ENCODE measurements at regions not wholly inside any gene's neighbourhood (a gene's known extent, or its start where the extent isn't known, plus 50 kb on each side); places are given as distances from the start of the nearest gene placed in this dataset.
"Not testable (repeated sequence)": the region's sequence is repeated elsewhere in the genome, so short reads cannot be mapped to it uniquely, and the experiment has no call there.

GRCh38 chr2:163086940-163087339 lies 248.4 kb upstream of the KCNH7 start:
- H3K9me3 Mint-ChIP-seq = peaks cover 9% of the 10 kb centered on the region
- no peak for DNase-seq (ENCODE audit: low read depth, low spot score)
- TF ChIP-seq CTCF (conservative IDR thresholded peaks at IDR 0.05) = no peak
- H3K4me1 Mint-ChIP-seq = peaks cover 6% of the 10 kb centered on the region
- peaks cover 11% of the 10 kb centered on the region for H3K36me3 Mint-ChIP-seq (ENCODE audit: low read depth)
- no peak overlapping the region for H3K27ac Mint-ChIP-seq (ENCODE audit: unreplicated experiment)
- H3K27me3 Mint-ChIP-seq (ENCODE audit: low read depth) = no peaks in the 10 kb centered on the region
- H3K4me3 Mint-ChIP-seq = no peak overlapping the region

- H3K9me3 Mint-ChIP-seq = peaks cover 12% of the 10 kb centered on the region
- H3K4me1 Mint-ChIP-seq; H3K4me3 Mint-ChIP-seq; H3K27me3 Mint-ChIP-seq (ENCODE audit: low read depth); H3K27ac Mint-ChIP-seq (ENCODE audit: unreplicated experiment); DNase-seq (ENCODE audit: low read depth, low spot score): not testable (repeated sequence)
- H3K36me3 Mint-ChIP-seq (ENCODE audit: low read depth) = peaks cover 11% of the 10 kb centered on the region
Measured at GRCh38 chr2:163085366-163086024, 246.9 kb upstream of the KCNH7 start.

GRCh38 chr2:163081754-163082153 lies 243.2 kb upstream of the KCNH7 start:
- peaks cover 15% of the 10 kb centered on the region for H3K36me3 Mint-ChIP-seq (ENCODE audit: low read depth)
- peaks cover 19% of the 10 kb centered on the region for H3K4me1 Mint-ChIP-seq
- no peak overlapping the region for H3K27ac Mint-ChIP-seq (ENCODE audit: unreplicated experiment)
- H3K9me3 Mint-ChIP-seq = peaks cover 20% of the 10 kb centered on the region
- DNase-seq (ENCODE audit: low read depth, low spot score) = no peak
- TF ChIP-seq CTCF (conservative IDR thresholded peaks at IDR 0.05) = no peak
- no peaks in the 10 kb centered on the region for H3K27me3 Mint-ChIP-seq (ENCODE audit: low read depth)
- H3K4me3 Mint-ChIP-seq = no peak overlapping the region

- Mint-ChIP-seq H3K27me3 (ENCODE audit: low read depth) (no peaks in the 10 kb centered on the region), H3K27ac (ENCODE audit: unreplicated experiment) (no peak overlapping the region), H3K9me3 (peaks cover 16% of the 10 kb centered on the region), H3K4me3 (no peak overlapping the region), H3K4me1 (peaks cover 15% of the 10 kb centered on the region), H3K36me3 (ENCODE audit: low read depth) (peaks cover 4% of the 10 kb centered on the region)
- no peak for TF ChIP-seq CTCF (conservative IDR thresholded peaks at IDR 0.05)
- DNase-seq (ENCODE audit: low read depth, low spot score) = no peak
Measured at GRCh38 chr2:163077241-163077640, 238.7 kb upstream of the KCNH7 start.

GRCh38 chr2:163066085-163066484 lies 227.5 kb upstream of the KCNH7 start:
- H3K27me3 Mint-ChIP-seq (ENCODE audit: low read depth) = no peaks in the 10 kb centered on the region
- no peak for DNase-seq (ENCODE audit: low read depth, low spot score)
- H3K27ac Mint-ChIP-seq (ENCODE audit: unreplicated experiment) = no peak overlapping the region
- no peak overlapping the region for H3K4me3 Mint-ChIP-seq
- no peaks in the 10 kb centered on the region for H3K4me1 Mint-ChIP-seq
- peaks cover 8% of the 10 kb centered on the region for H3K9me3 Mint-ChIP-seq
- peaks cover 2% of the 10 kb centered on the region for H3K36me3 Mint-ChIP-seq (ENCODE audit: low read depth)
- no peak for TF ChIP-seq CTCF (conservative IDR thresholded peaks at IDR 0.05)

- Mint-ChIP-seq H3K9me3 (peaks cover 4% of the 10 kb centered on the region), H3K4me1 (no peaks in the 10 kb centered on the region), H3K27me3 (ENCODE audit: low read depth) (no peaks in the 10 kb centered on the region), H3K4me3 (no peak overlapping the region), H3K36me3 (ENCODE audit: low read depth) (peaks cover 2% of the 10 kb centered on the region), H3K27ac (ENCODE audit: unreplicated experiment) (no peak overlapping the region)
- TF ChIP-seq CTCF (conservative IDR thresholded peaks at IDR 0.05) = no peak
- DNase-seq (ENCODE audit: low read depth, low spot score) = no peak
Measured at GRCh38 chr2:163062524-163062923, 224.0 kb upstream of the KCNH7 start.
